HG02970 (cell line): ENCODE measurements at regions not wholly inside any gene's neighbourhood (a gene's known extent, or its start where the extent isn't known, plus 50 kb on each side); places are given as distances from the start of the nearest gene placed in this dataset.

ENCODE experiments used
- ATAC-seq: cut with Tn5 transposase; IDR thresholded peaks from one replicate; pipeline ENCODE4 v1.9.1; 2021; ENCODE audit warnings: mild to moderate bottlenecking, moderate library complexity, moderate number of reproducible peaks; ENCODE audit not compliant: unreplicated experiment, low FRiP score

GRCh38 chr11:123261345-123262106 lies 66.5 kb upstream of the CLMP start:
- no peak for ATAC-seq

- no peak for ATAC-seq
These were observed 65.6 kb upstream of the CLMP start for GRCh38 chr11:123260511-123261211.

DNA sequence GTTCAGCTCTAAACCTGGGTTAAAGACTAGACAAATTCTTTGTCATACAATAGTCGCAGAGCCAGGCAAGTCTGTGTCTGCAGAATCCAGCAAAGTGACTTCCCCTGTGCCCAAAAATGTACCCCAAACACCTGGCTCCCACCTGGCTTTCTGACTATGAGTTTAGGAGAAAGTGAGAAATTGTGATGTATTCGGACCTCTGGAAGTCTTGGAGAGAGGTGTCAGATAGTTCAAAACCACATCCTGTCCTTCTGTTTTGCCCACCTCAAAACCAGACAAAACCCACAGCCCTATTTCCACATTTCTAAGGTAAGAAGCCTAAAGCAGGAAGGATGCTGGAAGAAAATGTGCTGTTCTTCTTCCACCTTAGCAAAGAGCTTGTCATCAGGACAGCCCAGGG lies 63.8 kb upstream of the CLMP start:
- no peak for ATAC-seq

DNA sequence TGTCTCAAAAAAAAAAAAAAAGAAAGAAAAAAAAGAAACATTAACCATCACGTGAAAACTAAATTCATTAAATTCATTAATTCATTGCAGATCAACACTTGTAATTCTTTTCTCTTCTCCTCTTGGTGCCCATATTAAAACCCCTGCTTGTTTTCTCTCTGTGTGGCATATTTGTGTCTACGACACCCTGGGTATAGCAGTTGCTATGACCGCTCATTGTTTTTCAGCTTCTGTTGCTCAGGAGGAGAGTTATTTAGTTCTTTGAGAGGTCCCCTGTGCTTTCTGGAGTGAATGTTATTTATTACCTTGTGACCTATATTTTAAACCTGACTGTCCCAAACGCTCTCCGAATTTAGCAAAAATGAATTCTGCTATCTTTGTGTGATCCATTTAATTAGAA lies 62.3 kb upstream of the CLMP start:
- ATAC-seq: no peak

DNA sequence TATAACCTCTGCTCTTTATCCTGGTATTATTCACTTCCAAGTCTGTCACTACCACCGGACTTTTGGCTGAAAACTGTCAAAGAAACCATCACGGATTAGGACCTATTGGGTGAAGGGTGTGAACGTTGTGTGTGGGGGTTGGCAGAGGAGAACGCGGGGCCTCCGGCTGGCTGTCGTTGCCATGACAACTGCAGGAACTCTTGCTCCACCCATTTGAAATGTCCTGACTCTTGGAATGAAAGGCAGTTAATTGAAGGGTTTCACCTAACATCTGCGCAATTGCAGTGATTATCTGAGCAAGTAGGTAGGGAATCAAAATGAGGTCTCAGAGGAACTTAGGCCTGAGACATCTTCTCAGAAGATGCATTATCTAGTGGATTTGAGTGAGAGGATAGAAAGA lies 60.9 kb upstream of the CLMP start:
- ATAC-seq: no peak

DNA sequence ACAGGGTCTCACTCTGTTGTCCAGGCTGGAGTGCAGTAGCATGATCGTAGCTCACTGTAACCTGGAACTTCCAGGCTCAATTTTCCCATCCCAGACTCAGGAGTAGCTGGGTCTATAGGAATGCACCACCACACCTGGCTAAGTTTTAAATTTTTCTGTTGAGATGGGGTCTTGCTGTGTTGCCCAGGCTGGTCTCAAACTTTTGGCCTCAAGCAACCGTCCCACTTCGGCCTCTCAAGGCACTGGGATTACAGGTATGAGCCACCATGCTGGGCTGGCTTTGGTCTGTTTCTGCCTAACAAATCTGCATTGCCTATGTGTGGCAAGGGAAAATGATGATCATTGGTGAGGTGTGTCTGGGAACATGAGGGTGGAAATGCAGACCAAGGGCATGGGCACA lies 59.3 kb upstream of the CLMP start:
- no peak for ATAC-seq

DNA sequence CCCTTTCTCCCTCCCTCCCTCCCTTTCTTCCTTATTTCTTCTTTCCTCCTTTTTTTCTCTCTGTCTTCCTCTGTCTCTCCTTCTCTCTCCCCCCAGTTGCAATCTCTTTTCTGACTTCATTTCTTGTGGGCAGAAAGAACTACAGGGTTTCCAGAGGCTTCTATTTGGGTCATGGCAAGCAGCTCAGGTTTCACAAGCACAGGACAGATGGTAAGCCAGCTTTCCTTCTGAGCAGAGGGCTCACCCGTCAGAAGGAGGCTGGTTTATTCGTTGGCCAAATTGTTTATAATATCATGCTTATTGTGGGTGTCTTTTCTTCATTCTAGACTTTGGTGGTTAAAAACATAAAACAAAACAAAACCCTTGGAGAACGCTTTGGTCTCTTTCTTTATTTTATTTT lies 58.9 kb upstream of the CLMP start:
- no peak for ATAC-seq

GRCh38 chr11:123253223-123253622 lies 58.2 kb upstream of the CLMP start:
- no peak for ATAC-seq

- no peak for ATAC-seq
These were observed 56.8 kb upstream of the CLMP start for GRCh38 chr11:123251657-123252344.

DNA sequence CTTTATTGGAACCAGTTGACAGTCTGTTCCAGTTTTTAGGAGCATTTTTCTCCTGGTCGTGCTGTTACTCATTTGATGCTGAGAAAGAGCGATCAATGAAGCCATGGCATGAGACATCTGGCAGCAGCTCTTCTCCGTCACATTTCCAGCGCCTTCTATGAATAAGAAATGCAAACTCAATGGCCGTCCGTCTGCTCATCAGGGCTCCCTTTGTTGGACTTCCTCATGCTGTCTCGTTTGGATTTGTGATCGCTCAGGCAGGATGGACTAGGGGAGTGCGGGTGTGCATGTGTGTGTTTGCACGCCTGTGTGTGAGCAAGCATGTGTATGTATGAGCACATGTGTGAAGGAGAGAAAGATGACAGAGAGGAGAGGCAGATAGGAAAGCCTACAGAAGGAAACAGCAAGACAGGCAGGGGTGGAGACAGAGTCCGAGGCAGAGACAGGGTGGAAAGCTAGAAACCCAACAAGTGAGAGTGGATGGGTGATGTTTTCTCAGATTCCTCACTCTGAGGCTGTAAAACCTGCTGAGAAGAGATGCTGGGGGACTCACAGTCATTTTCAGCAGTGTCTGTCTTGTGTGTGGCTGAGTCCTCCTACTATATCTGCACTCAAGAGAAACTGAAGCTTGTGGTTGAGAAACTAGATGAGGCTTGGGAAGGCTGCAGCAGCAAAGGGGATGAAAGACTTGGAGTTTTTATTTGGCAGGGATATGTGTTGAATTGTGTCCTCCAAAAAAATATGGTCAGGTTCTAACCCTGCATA lies 56.0 kb upstream of the CLMP start:
- ATAC-seq: no peak

DNA sequence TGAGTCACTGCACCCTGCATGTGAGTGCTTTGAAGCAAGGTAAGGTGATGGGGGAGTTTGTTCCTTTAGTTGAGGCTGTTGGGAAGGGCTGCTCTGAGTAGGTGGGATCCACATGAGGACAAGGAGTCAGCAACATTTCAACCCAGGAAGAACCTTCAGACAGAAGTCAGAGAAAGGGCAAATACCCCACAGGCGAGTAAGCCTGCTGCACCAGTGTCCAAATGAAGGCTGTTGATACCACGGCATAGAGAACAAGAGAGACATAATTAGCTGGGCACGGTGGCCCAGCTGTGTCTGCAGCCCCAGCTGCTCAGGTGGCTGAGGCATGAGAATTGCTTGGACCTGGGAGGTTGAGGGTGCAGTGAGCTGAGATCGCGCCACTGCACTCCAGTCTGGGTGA lies 54.3 kb upstream of the CLMP start:
- no peak for ATAC-seq

DNA sequence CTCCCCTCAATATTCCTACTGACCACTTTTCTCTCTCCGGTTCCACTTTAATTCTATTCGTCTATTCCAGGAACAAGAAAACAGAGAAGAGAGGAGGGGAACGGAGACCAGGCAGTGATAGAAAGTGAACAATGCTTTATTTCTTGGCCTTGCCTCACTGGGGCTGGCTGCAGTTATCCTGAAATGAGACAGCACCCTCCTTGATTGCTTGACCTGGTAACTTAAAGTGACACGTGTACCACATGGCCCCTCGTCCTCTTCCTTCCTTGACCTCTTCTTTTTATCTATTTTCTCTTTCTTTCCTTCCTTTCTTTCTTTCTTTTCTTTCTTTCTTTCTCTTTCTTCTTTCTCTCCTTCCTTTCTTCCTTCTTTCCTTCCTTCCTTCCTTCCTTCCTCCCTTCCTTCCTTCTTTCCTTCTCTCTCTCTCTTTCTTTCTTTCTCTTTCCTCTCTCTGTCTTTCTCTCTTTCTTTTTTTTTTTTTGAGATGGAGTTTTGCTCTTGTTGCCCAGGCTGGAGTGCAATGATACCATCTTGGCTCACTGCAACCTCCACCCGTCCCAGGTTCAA lies 52.8 kb upstream of the CLMP start:
- no peak for ATAC-seq

GRCh38 chr11:123247496-123247799 lies 52.4 kb upstream of the CLMP start:
- ATAC-seq: no peak

GRCh38 chr11:123246749-123247495 lies 51.9 kb upstream of the CLMP start:
- ATAC-seq: peak; percentile 64

DNA sequence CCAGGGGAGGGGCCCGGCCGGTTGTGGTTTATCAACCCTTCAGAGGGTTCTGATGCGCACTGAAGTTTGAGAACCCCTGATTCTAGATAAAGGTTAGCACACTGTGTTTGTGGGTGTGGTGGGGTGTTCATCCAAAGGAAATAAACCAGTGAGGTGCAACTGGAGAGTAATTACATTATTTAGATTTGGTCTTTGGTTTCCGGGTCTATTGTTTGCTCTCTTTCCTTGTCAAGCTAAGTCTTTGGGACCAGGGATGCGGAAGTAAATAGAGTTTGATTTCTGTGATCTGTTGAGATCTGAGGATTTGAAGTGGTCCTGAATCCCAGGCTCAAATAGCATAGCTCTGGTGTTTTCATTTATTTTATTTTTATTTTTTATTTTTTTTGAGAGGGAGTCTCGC lies 50.5 kb upstream of the CLMP start:
- no peak for ATAC-seq
